ENCODE measurements at regions not wholly inside any gene's neighbourhood (a gene's known extent, or its start where the extent isn't known, plus 50 kb on each side); places are given as distances from the start of the nearest gene placed in this dataset.

- TF ChIP-seq NKRF (conservative IDR thresholded peaks at IDR 0.05), result no peak
Measured at GRCh38 chr16:74075393-74075792, 221.2 kb upstream of the PSMD7 start (continued).

GRCh38 chr16:74073456-74073855 is 223.2 kb upstream of the PSMD7 start:
- ChIA-PET CTCF (interaction anchor here (0.5 kb wide), 1 partner anchor 866 kb away, joined by 3 read pairs; no protein-coding TSS in a partner anchor), RAD21 (ENCODE audit: unreplicated experiment) (no interaction called here), POLR2A (no interaction called here), SMC1A (ENCODE audit: uncharacterized antibody, unreplicated experiment) (interaction anchor here (1.0 kb wide), 1 partner anchor 8 kb away, joined by 3 read pairs; no protein-coding TSS in a partner anchor)
- H3K36me3 ChIP-seq (ENCODE audit: control insufficient read depth in 2 of 2, insufficient read depth in 2 of 2, low read length in 1 of 2), result no peaks in the 10 kb centered on the region
- no peak overlapping the region for H3K4me2 ChIP-seq (ENCODE audit: control insufficient read depth, insufficient read depth)
- intact Hi-C loops (cut with micrococcal nuclease; ENCODE audit: unreplicated experiment), result no loop called here
- ATAC-seq (no peak), FAIRE-seq (no peak), DNase-seq (ENCODE audit: low read depth, low spot score) (no peak)
- no TSS peak for BruUV-seq (replicated peaks)
- no peak overlapping the region for H2AFZ ChIP-seq (ENCODE audit: control insufficient read depth, low read depth, low read length)
- no peak overlapping the region for H3K27ac ChIP-seq (ENCODE audit: control insufficient read depth, insufficient read depth)
- no peaks in the 10 kb centered on the region for H3K79me2 ChIP-seq (ENCODE audit: control insufficient read depth, insufficient read depth, low read length)
- in situ Hi-C loops (cut with MboI), result no loop called here
- no peaks in the 10 kb centered on the region; the same call in 2 of the 3 replicates for H3K9me3 ChIP-seq (replicated peaks; ENCODE audit: control insufficient read depth, insufficient read depth, low read length)
- no peak overlapping the region for H3K9ac ChIP-seq (ENCODE audit: control insufficient read depth, insufficient read depth, low read length)
- no peak overlapping the region for H3K4me3 ChIP-seq
- H3K27me3 ChIP-seq (replicated peaks in 1 of 2; ENCODE audit: control insufficient read depth in 2 of 2, insufficient read depth in 2 of 2, low read length in 1 of 2), result no peaks in the 10 kb centered on the region
- 97% methylated on average over 3 of the region's 3 CpGs for WGBS (ENCODE audit: insufficient coverage, insufficient replicate concordance, low lambda C conversion rate, missing lambda C conversion rate)
- H4K20me1 ChIP-seq (ENCODE audit: control insufficient read depth, insufficient read depth), result no peaks in the 10 kb centered on the region
- H3K4me1 ChIP-seq (ENCODE audit: control insufficient read depth, insufficient read depth, low read length), result no peaks in the 10 kb centered on the region
- TF ChIP-seq SPI1 (IDR thresholded peaks at IDR 0.05; ENCODE audit: borderline replicate concordance, insufficient read depth, low read depth, low read length) (no peak), MLLT1 (IDR thresholded peaks at IDR 0.05) (no peak), RBBP5 (conservative IDR thresholded peaks at IDR 0.05) (no peak), ZNF622 (IDR thresholded peaks at IDR 0.05) (no peak), E2F8 (IDR thresholded peaks at IDR 0.05; ENCODE audit: low read depth, partially characterized antibody) (no peak), SREBF2 (IDR thresholded peaks at IDR 0.05; ENCODE audit: low read length) (no peak), TCF7 (IDR thresholded peaks at IDR 0.05; ENCODE audit: borderline replicate concordance) (no peak), ZZZ3 (IDR thresholded peaks at IDR 0.05; ENCODE audit: control insufficient read depth, insufficient read length, low read depth) (no peak), NKRF (conservative IDR thresholded peaks at IDR 0.05) (no peak)
- TF ChIP-seq, protein P1, sequence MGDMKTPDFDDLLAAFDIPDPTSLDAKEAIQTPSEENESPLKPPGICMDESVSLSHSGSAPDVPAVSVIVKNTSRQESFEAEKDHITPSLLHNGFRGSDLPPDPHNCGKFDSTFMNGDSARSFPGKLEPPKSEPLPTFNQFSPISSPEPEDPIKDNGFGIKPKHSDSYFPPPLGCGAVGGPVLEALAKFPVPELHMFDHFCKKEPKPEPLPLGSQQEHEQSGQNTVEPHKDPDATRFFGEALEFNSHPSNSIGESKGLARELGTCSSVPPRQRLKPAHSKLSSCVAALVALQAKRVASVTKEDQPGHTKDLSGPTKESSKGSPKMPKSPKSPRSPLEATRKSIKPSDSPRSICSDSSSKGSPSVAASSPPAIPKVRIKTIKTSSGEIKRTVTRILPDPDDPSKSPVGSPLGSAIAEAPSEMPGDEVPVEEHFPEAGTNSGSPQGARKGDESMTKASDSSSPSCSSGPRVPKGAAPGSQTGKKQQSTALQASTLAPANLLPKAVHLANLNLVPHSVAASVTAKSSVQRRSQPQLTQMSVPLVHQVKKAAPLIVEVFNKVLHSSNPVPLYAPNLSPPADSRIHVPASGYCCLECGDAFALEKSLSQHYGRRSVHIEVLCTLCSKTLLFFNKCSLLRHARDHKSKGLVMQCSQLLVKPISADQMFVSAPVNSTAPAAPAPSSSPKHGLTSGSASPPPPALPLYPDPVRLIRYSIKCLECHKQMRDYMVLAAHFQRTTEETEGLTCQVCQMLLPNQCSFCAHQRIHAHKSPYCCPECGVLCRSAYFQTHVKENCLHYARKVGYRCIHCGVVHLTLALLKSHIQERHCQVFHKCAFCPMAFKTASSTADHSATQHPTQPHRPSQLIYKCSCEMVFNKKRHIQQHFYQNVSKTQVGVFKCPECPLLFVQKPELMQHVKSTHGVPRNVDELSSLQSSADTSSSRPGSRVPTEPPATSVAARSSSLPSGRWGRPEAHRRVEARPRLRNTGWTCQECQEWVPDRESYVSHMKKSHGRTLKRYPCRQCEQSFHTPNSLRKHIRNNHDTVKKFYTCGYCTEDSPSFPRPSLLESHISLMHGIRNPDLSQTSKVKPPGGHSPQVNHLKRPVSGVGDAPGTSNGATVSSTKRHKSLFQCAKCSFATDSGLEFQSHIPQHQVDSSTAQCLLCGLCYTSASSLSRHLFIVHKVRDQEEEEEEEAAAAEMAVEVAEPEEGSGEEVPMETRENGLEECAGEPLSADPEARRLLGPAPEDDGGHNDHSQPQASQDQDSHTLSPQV (IDR thresholded peaks at IDR 0.05), result no peak
